Activated CD8-positive, alpha-beta memory T cell treated with anti-CD3 and anti-CD28 coated beads for 36 hours (primary cell): ENCODE measurements at regions not wholly inside any gene's neighbourhood (a gene's known extent, or its start where the extent isn't known, plus 50 kb on each side); places are given as distances from the start of the nearest gene placed in this dataset.
"Not testable (repeated sequence)": the region's sequence is repeated elsewhere in the genome, so short reads cannot be mapped to it uniquely, and the experiment has no call there.

Experiments used
- CTCF ChIA-PET: fragments of 350-600 bp; sonication (Branson Sonifier 250); formaldehyde crosslinking; loops from one replicate; lab custom pipeline; 2021; ENCODE audit warnings: antibody characterized with exemption; lab: Charles Lee
- POLR2A ChIA-PET: fragments of 350-600 bp; sonication (Branson Sonifier 250); formaldehyde crosslinking; loops from one replicate; lab custom pipeline; 2021; ENCODE audit warnings: antibody characterized with exemption; lab: Charles Lee

DNA sequence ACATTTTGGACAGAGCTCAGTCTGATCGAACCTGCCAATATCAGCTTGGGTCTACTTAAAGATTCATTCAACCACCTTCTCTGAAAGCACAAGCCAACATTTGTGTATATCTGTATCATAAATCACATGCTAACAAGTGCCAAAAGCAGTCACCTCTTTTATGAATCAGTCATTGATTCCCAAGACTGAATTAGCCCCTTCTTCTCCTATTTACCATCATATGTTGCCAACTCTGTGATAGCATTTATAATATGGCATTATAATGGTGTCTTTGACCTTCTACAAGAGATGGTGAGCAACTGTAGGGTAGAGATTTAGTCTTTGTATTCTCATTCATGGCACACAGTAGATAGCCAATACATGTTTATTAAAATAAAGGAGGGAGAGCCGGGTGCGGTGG is 61.4 kb downstream of the DDX53 start:
- ChIA-PET POLR2A (no interaction called here), CTCF (no interaction called here)

- CTCF ChIA-PET, result interaction anchor here (0.6 kb wide), 1 partner anchor 745 kb away, joined by 3 read pairs; no protein-coding TSS in a partner anchor
- POLR2A ChIA-PET, result no interaction called here
Measured at GRCh38 chrX:23062359-23062758, 62.6 kb downstream of the DDX53 start.

DNA sequence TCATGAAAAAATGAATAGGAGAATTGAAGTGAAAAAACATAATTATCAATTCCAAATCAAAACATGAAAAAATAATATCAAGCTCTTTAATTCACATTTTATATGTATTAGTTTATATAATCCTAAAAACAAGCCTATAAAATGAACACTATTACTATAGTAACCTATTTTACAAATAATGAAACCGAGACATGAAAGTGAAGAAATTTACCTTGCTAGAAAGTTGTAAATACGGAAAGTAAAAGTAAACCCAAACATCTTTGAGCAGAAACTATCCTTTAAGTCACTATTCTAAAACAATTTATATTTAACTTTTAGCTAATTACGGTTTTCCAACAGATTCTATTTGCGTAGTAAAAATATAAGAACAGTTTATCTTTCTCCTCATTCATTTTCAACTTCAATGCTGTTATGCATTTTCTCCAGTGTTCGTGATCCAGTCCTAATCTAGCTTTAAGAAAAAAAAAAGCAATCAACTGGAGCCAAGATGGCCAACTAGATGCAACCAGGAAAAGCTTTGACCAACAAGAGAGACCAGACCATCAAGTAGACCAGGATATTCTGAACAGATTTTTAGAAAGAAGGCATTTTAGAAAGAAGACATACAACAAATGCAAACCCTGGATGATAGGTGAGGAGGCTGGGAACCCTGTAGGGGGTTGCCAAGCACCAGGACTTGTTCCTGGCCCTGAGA is 67.0 kb downstream of the DDX53 start:
- POLR2A ChIA-PET, result no interaction called here

DNA sequence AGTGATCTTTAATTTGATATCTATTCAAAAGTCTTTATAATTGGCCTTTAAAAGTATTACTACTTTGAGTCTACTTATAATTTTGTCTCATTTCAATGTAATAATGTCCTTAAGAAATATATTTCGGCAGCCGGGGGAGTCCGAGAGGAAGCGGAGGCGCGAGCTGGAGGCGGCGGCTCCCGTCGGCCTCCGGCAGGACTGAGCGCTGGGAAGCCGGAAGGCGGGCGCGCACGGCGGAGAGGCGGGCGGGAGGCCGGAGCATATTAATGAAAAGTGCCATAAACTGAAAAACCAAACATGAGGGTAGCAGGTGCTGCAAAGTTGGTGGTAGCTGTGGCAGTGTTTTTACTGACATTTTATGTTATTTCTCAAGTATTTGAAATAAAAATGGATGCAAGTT is 75.7 kb downstream of the DDX53 start:
- POLR2A ChIA-PET, CTCF ChIA-PET: not testable (repeated sequence)

More for the DNA sequence above, 67.0 kb downstream of the DDX53 start:
- CTCF ChIA-PET, result no interaction called here

- POLR2A ChIA-PET, result no interaction called here
- CTCF ChIA-PET, result no interaction called here
Measured at GRCh38 chrX:23079347-23079746, 79.6 kb downstream of the DDX53 start.

DNA sequence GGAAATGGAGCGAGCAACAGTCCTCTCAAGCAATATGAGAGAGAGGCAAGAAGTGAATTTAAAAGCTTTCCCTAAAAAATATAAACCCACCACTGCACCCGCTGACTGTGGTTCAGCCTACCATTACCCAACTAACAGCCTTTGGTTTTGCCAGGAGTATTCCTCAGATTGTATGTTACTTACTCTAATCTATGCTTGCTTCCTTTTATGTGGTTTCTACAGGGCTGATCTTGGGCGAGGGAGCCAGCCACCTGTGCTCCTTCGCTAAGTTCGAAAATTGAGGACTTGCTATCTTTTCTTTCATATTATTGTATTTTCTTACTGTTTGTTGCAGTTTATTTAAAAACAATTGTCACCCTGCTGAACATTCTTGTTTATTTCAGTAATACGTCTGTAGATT is 101.1 kb downstream of the DDX53 start:
- CTCF ChIA-PET, result no interaction called here
- POLR2A ChIA-PET, result no interaction called here

- POLR2A ChIA-PET, result no interaction called here
Measured at GRCh38 chrX:23103546-23103945, 103.8 kb downstream of the DDX53 start.

GRCh38 chrX:23114241-23114640 is 114.5 kb downstream of the DDX53 start:
- CTCF ChIA-PET, result no interaction called here
- POLR2A ChIA-PET, result no interaction called here

More at GRCh38 chrX:23103546-23103945, 103.8 kb downstream of the DDX53 start:
- CTCF ChIA-PET, result no interaction called here

- CTCF ChIA-PET, result no interaction called here
- POLR2A ChIA-PET, result no interaction called here
Measured at GRCh38 chrX:23115651-23116050, 115.9 kb downstream of the DDX53 start.

GRCh38 chrX:23118163-23118562 is 118.4 kb downstream of the DDX53 start:
- POLR2A ChIA-PET, result no interaction called here
- CTCF ChIA-PET, result no interaction called here

DNA sequence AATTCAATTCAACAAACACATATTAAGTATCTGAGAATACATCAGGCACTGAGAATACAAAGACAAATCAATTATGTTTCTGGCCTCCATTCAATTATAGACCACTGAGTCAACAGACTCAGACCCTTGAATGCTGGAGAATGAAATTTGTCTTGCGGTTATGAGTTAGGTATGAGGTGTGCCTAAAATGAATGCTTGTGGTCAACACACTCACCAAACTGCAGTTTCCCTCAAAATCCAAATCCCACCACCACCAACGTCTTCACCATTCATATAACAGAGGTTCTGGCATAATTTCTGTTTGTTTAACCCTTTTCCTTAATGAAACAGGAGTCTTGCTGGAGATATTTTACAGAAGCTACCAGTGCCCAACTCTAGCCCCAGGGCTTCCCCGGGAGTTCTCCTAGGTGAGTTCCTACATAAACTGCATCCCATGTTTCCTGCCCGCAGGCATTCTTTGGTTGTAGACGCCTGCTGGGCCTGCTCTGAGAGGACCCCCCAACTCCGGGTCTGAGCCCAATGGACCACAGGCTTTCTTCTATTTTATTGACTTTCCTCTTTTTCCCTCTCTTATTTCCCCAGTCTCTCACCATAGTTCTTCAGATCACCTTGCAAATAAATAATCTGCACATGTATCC is 119.2 kb downstream of the DDX53 start:
- CTCF ChIA-PET, result no interaction called here

GRCh38 chrX:23127586-23127985 is 127.8 kb downstream of the DDX53 start:
- ChIA-PET CTCF (no interaction called here), POLR2A (no interaction called here)

More for the DNA sequence above, 119.2 kb downstream of the DDX53 start:
- POLR2A ChIA-PET, result no interaction called here

DNA sequence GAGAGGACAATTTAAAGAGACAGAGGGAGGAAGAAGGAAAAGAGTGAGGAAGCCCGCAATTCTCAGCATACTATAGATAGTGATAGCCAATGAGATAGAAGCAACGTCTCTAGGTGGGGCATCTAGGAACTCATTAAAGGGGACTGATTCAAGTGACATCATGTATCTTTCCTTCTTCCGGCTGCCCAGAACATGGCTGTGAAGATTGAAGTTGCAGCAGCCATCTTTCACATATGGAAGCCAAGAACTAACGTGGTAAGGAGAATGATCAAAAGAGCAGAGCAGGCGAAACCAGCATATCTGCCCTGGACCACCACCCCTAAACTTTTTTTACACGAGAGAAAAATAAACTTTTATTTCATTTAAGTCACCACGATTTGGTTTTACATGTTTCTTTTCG is 133.8 kb downstream of the DDX53 start:
- CTCF ChIA-PET, result no interaction called here
- POLR2A ChIA-PET, result no interaction called here

DNA sequence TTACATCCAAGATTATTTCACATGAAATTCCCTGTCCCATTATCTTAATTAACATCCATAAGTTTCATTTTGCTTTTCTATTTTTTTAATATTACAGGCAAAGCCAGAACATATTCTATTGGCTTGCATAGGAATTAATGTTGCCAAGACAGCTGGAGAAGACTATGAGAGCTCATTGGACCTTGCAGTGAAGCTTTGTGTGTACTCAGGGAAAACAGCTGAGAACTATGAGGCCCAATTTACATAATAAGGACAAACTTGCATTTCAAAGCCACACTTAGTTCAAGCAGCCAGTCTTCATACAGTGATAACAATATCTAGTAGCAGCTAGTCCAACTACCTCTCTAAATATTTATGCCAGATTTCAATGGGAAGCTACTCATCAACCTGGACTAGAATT is 134.4 kb downstream of the DDX53 start:
- ChIA-PET CTCF (no interaction called here), POLR2A (no interaction called here)

DNA sequence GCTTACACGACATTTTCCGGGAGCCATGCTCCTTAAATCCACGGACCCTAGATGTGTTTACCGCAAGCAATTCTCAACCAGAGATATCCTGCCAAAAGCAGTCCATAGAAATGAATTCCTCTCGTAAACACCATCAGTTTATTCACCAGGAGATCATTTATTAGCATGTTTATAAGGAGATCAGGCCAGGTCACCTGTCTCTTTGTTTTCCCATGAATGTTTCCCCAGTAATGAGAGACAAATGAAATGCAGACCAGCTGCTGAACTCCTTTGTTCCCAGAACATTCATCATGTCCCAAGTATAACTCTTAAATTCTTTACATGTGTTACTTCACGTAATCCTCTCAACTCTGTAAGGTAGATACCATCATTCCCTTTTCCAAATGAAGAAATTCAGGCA is 137.1 kb downstream of the DDX53 start:
- ChIA-PET CTCF (no interaction called here), POLR2A (no interaction called here)

- POLR2A ChIA-PET, result no interaction called here
- CTCF ChIA-PET, result no interaction called here
Measured at GRCh38 chrX:23168291-23168690, 166.4 kb upstream of the PTCHD1 start.

DNA sequence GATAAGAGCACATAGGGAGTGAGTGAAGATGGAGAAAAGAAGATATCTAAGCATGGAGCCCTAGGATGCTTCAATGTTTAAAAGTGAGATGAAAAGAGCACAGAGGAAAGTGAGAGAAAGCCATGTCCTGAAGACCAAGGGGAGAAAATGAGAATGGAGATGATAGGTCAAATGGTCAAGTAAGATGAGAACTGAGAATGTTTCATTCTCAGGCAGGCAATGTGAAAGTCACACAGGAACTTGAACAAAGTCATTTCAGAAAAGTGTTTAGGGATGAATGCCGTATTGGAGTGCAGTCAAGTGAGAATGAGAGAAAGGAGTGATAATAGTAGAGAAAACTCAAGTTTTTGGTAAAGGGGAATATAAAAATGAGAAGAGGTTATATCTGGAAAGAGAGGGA is 148.7 kb upstream of the PTCHD1 start:
- POLR2A ChIA-PET, result no interaction called here
- CTCF ChIA-PET, result no interaction called here

GRCh38 chrX:23187819-23188218 is 146.8 kb upstream of the PTCHD1 start:
- POLR2A ChIA-PET, result no interaction called here
- CTCF ChIA-PET, result no interaction called here

DNA sequence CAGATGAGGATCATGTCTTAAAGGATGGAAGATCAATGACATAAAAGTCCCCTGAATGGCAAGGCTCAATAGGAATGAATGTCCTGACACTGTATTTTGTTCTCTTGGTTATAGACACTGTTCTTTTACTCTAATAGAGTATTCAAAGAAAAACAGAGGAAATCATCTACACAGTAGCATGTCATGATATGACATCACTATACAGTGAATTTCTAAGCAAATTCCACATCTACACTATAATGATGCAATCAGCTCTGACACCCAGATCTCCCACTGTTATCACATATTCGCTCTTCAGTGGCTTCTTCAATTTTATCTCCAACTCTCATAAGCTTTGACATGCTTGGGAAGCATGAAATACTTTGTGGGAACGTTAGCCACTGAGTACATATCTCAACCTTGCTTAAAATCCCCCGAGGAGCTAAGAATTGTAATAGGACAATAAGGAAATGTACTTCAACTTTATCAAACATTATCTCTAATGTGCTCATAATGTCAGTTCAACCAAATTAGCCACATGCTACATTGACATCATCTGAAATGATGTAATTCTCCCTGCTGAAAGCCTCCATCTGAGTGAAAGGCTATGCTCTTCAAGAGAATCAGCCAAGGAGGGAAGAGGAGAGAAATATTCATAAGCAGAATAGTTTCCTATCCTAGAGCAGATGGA is 139.6 kb upstream of the PTCHD1 start:
- POLR2A ChIA-PET, result no interaction called here
- CTCF ChIA-PET, result no interaction called here

GRCh38 chrX:23195761-23196160 is 138.9 kb upstream of the PTCHD1 start:
- ChIA-PET CTCF (no interaction called here), POLR2A (no interaction called here)

GRCh38 chrX:23201706-23202105 is 132.9 kb upstream of the PTCHD1 start:
- ChIA-PET POLR2A (no interaction called here), CTCF (no interaction called here)
